ENCODE measurements at regions not wholly inside any gene's neighbourhood (a gene's known extent, or its start where the extent isn't known, plus 50 kb on each side); places are given as distances from the start of the nearest gene placed in this dataset.

DNA sequence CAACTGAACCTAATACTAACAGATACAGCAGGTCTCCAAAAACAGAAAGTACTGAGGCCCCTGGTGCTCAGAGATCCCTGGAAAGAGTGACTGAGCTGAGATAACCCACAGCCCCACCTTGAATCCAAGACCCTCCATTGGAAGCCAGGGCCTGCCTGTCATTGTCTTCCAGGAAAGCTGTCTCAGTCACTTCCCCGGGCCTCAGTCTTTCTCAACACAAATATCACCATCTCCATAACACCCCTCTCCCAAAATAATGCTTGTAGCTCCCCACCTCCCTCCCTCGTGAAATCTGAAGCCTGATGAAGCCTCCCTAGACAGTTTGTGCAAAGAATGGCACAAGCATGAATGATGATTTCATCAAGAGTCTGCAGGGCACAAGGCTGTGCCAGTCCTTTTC is 138.2 kb upstream of the LRFN2 start:
- no peak for TF ChIP-seq TBP (IDR thresholded peaks at IDR 0.05; ENCODE audit: low read depth, low read length)
- no peak for TF ChIP-seq CTBP2 (IDR thresholded peaks at IDR 0.05; ENCODE audit: borderline replicate concordance, insufficient read depth, insufficient read length, low read length)
- no peak for TF ChIP-seq SP2 (IDR thresholded peaks at IDR 0.05; ENCODE audit: low read length)
- no peak for TF ChIP-seq TEAD4 (IDR thresholded peaks at IDR 0.05; ENCODE audit: low read depth, low read length)
- TF ChIP-seq, protein P1, sequence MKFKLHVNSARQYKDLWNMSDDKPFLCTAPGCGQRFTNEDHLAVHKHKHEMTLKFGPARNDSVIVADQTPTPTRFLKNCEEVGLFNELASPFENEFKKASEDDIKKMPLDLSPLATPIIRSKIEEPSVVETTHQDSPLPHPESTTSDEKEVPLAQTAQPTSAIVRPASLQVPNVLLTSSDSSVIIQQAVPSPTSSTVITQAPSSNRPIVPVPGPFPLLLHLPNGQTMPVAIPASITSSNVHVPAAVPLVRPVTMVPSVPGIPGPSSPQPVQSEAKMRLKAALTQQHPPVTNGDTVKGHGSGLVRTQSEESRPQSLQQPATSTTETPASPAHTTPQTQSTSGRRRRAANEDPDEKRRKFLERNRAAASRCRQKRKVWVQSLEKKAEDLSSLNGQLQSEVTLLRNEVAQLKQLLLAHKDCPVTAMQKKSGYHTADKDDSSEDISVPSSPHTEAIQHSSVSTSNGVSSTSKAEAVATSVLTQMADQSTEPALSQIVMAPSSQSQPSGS (IDR thresholded peaks at IDR 0.05; ENCODE audit: low read length): no peak
- no peak for TF ChIP-seq RBBP5 (IDR thresholded peaks at IDR 0.05; ENCODE audit: borderline replicate concordance, low read depth, low read length)
- no peak for TF ChIP-seq TAF1 (IDR thresholded peaks at IDR 0.05; ENCODE audit: low read depth, low read length)
- TF ChIP-seq, protein P2, sequence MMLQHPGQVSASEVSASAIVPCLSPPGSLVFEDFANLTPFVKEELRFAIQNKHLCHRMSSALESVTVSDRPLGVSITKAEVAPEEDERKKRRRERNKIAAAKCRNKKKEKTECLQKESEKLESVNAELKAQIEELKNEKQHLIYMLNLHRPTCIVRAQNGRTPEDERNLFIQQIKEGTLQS (IDR thresholded peaks at IDR 0.05; ENCODE audit: insufficient read depth, low read depth, low read length): no peak
- TF ChIP-seq CREB1 (IDR thresholded peaks at IDR 0.05): no peak
- TF ChIP-seq RXRA (IDR thresholded peaks at IDR 0.05; ENCODE audit: insufficient read depth, low read depth, low read length): no peak
- Histone ChIP-seq H2AFZ (ENCODE audit: low read length) (no peak overlapping the region), H3K79me1 (ENCODE audit: low read depth, low read length) (no peaks in the 10 kb centered on the region), H3K9me3 (ENCODE audit: insufficient read depth in 2 of 2, low read depth in 1 of 2, low read length in 1 of 2) (no peaks in the 10 kb centered on the region), H4K8ac (ENCODE audit: extremely low read depth, insufficient read depth, low read length) (no peak overlapping the region), H2BK120ac (replicated peaks; ENCODE audit: low read depth, low read length) (no peak overlapping the region), H3K36me3 (ENCODE audit: control insufficient read depth in 2 of 4, insufficient read depth in 4 of 4, low read length in 3 of 4) (no peaks in the 10 kb centered on the region), H2BK20ac (ENCODE audit: low read length) (no peak overlapping the region), H2BK5ac (ENCODE audit: low read depth, low read length) (no peak overlapping the region), H3K14ac (ENCODE audit: insufficient read length) (no peak overlapping the region), H4K20me1 (replicated peaks in 1 of 2; ENCODE audit: control insufficient read depth in 1 of 2, insufficient read depth in 2 of 2, low read length in 2 of 2) (no peaks in the 10 kb centered on the region), H3K56ac (replicated peaks; ENCODE audit: insufficient read length, low read depth, low read length) (no peak overlapping the region), H3K4me3 (ENCODE audit: extremely low read depth in 1 of 4, insufficient read depth in 2 of 4, low read depth in 3 of 4, low read length in 4 of 4) (no peak overlapping the region), H3K27me3 (replicated peaks in 1 of 4; ENCODE audit: control insufficient read depth in 3 of 4, extremely low read depth in 1 of 4, insufficient read depth in 3 of 4, low read length in 3 of 4) (no peaks in the 10 kb centered on the region; a peak in 1 of 7 replicates), H3K23ac (ENCODE audit: insufficient read length) (no peak overlapping the region), H2BK15ac (ENCODE audit: low read length) (no peak overlapping the region), H3K4me1 (replicated peaks in 1 of 4; ENCODE audit: control insufficient read depth in 3 of 4, insufficient read depth in 4 of 4, low read length in 3 of 4) (peaks cover 0 to 6% (median 6%) of the 10 kb centered on the region in 4 experiments; a peak in 4 of 7 replicates), H2BK12ac (ENCODE audit: low read depth, low read length) (no peak overlapping the region), H3K4me2 (ENCODE audit: insufficient read depth in 1 of 2, low read depth in 2 of 2, low read length in 2 of 2) (no peak overlapping the region), H3K9ac (replicated peaks in 1 of 4; ENCODE audit: extremely low read depth in 1 of 4, low read depth in 3 of 4, low read length in 3 of 4) (no peak overlapping the region), H3K27ac (ENCODE audit: low read depth, low read length) (no peak overlapping the region), H3K23me2 (ENCODE audit: low read depth, low read length) (0 out of 2 replicates have a peak, but pooled peaks cover 2% of the 10 kb centered on the region), H2AK5ac (ENCODE audit: low read depth, low read length) (no peak overlapping the region), H4K91ac (replicated peaks; ENCODE audit: insufficient read length, low read length) (no peak overlapping the region), H4K5ac (ENCODE audit: insufficient read length, low read depth, low read length) (no peak overlapping the region), H3K79me2 (ENCODE audit: control insufficient read depth in 1 of 2, insufficient read depth in 2 of 2, low read length in 2 of 2) (no peaks in the 10 kb centered on the region), H3K4ac (replicated peaks; ENCODE audit: insufficient read length, low read depth, low read length) (no peak overlapping the region), H3K18ac (ENCODE audit: extremely low read depth, low read length) (no peak overlapping the region)
- DNase-seq (ENCODE audit: low read depth in 1 of 2, low spot score in 2 of 2) (no peak), FAIRE-seq (no peak)
- ChIA-PET POLR2A (ENCODE audit: partially characterized antibody) (interaction anchor here (1.4 kb wide), 1 partner anchor 9 kb away, joined by 4 read pairs; no protein-coding TSS in a partner anchor), CTCF (ENCODE audit: partially characterized antibody) (interaction anchor here (0.6 to 2.0 kb wide), 5 partner anchors 12 to 687 kb away, joined by 3 to 11 read pairs (median 3); no protein-coding TSS in a partner anchor)
- WGBS, 2 experiments (ENCODE audit: extremely low coverage in 1 of 2, insufficient coverage in 1 of 2, insufficient read length in 1 of 2, insufficient replicate concordance in 2 of 2, low coverage in 1 of 2, low lambda C conversion rate in 2 of 2, missing lambda C conversion rate in 1 of 2): 100% methylated on average over 2 of the region's 2 CpGs; no CpG with 5 or more reads in 1 of the 2 experiments
